Kidney (tissue), 13 donors: ENCODE measurements at regions not wholly inside any gene's neighbourhood (a gene's known extent, or its start where the extent isn't known, plus 50 kb on each side); places are given as distances from the start of the nearest gene placed in this dataset.

Experiments used
- DNase-seq, 5 donors: peaks; one replicate each; pipeline ENCODE4 v3.0.0-alpha.2; 2013 to 2020
- FAIRE-seq: peaks from 2 replicates; lab custom pipeline; 2012; peaks lifted over from hg19 to GRCh38; lab: Jason Lieb, UNC
- H3K27ac ChIP-seq, 2 donors: one replicate each; pipeline ENCODE4 v1.7.0; 2013; ENCODE audit warnings: low read depth in 2 of 2, low read length in 2 of 2, inconsistent platforms in 1 of 2
- H3K27me3 ChIP-seq: one replicate; pipeline ENCODE4 v1.7.1; 2013; ENCODE audit warnings: low read length, inconsistent platforms; ENCODE audit not compliant: control insufficient read depth, insufficient read depth
- H3K36me3 ChIP-seq, 3 donors: one replicate each; pipeline versions ENCODE4 v1.7.0 to v1.7.1; 2013; ENCODE audit warnings: low read length in 3 of 3, control low read depth in 1 of 3, inconsistent platforms in 1 of 3; ENCODE audit not compliant: insufficient read depth in 3 of 3, control insufficient read depth in 2 of 3
- H3K4me1 ChIP-seq, 3 donors: one replicate each; pipeline versions ENCODE4 v1.7.0 to v1.7.1; 2013; ENCODE audit warnings: low read length in 3 of 3, inconsistent platforms in 1 of 3, low read depth in 1 of 3; ENCODE audit not compliant: control insufficient read depth in 2 of 3, insufficient read depth in 2 of 3
- H3K4me3 ChIP-seq, 3 donors: one replicate each; pipeline versions ENCODE4 v1.7.0 to v1.8.1; 2013; ENCODE audit warnings: low read length in 3 of 3, control low read depth in 1 of 3, inconsistent platforms in 1 of 3
- H3K9ac ChIP-seq, 3 donors: one replicate each; pipeline versions ENCODE4 v1.7.0 to v1.7.1; 2013; ENCODE audit warnings: low read length in 3 of 3, control low read depth in 1 of 3, inconsistent platforms in 1 of 3
- H3K9me3 ChIP-seq, 3 donors: one replicate each; pipeline versions ENCODE4 v1.7.0 to v1.7.1; 2013; ENCODE audit warnings: low read length in 3 of 3, control low read depth in 1 of 3, inconsistent platforms in 1 of 3; ENCODE audit not compliant: control insufficient read depth in 2 of 3, insufficient read depth in 1 of 3
- CTCF ChIP-seq: IDR thresholded peaks from 3 replicates; pipeline ENCODE4 v1.5.1; 2012; ENCODE audit warnings: mild to moderate bottlenecking, moderate library complexity, borderline replicate concordance; ENCODE audit not compliant: insufficient read depth; ENCODE audit errors: extremely low read depth
- intact Hi-C: fragments of 100-400 bp; cut with DNase I; formaldehyde crosslinking; loops from one replicate; pipeline ENCODE4 v1.11.1; 2022
- donor health status: control.
- donor health status: control.
- donor health status: control.
- donor health status: control.
- donor health status: control.
- donor health status: DM: yes; HTN: yes; CAD: no.
- donor health status: Normal renal cell carcinoma (clear cell type).

- FAIRE-seq, result no peak
- H3K9me3 ChIP-seq, result no peaks in the 10 kb centered on the region
- intact Hi-C loops, result no loop called here
- H3K9ac ChIP-seq, result no peak overlapping the region
- H3K36me3 ChIP-seq, result no peaks in the 10 kb centered on the region
- H3K4me1 ChIP-seq, result no peaks in the 10 kb centered on the region
- TF ChIP-seq CTCF, result no peak
- no peak overlapping the region for H3K27ac ChIP-seq
- no peak for DNase-seq
- no peak overlapping the region for H3K4me3 ChIP-seq
- H3K27me3 ChIP-seq, result no peaks in the 10 kb centered on the region
These were observed 52.7 kb upstream of the NCK2 start for GRCh38 chr2:105691947-105692390.

- Histone ChIP-seq H3K4me1 (no peaks in the 10 kb centered on the region), H3K4me3 (no peak overlapping the region), H3K27me3 (no peaks in the 10 kb centered on the region), H3K9me3 (no peaks in the 10 kb centered on the region), H3K9ac (no peak overlapping the region), H3K27ac (no peak overlapping the region), H3K36me3 (no peaks in the 10 kb centered on the region)
- TF ChIP-seq CTCF, result no peak
- no peak for FAIRE-seq
- DNase-seq, result no peak
- intact Hi-C loops, result no loop called here
These were observed 54.1 kb upstream of the NCK2 start for GRCh38 chr2:105690566-105690965.

GRCh38 chr2:105689484-105689883, 55.2 kb upstream of the NCK2 start:
- no peak overlapping the region for H3K27ac ChIP-seq
- no peak for FAIRE-seq
- TF ChIP-seq CTCF, result no peak
- no peak overlapping the region for H3K9ac ChIP-seq
- no peak overlapping the region for H3K4me3 ChIP-seq
- H3K4me1 ChIP-seq, result no peaks in the 10 kb centered on the region
- no peaks in the 10 kb centered on the region for H3K36me3 ChIP-seq
- intact Hi-C loops, result no loop called here
- DNase-seq, result no peak
- no peaks in the 10 kb centered on the region for H3K9me3 ChIP-seq
- no peaks in the 10 kb centered on the region for H3K27me3 ChIP-seq

DNA sequence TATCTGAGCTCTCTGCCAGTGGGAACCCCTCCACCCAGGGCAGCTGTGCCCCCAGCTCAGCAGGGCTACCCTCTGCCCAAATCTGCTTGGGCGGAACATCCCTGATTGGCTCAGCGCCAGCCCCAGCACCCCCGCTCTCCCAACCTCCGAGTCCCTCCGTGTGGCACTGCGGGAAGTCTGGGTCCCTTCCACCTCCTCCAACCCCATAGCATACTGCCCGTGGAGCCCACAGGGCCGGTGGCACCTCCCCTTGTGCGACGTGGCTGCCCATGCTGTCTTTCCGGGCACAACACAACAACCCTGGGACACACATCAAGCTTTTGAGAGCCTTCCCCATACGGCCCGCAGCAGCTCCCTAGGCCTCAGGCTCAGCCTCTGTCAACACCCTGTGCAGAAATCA, 55.8 kb upstream of the NCK2 start:
- DNase-seq, result no peak
- intact Hi-C loops, result no loop called here
- FAIRE-seq, result no peak
- Histone ChIP-seq H3K36me3 (no peaks in the 10 kb centered on the region), H3K9me3 (no peaks in the 10 kb centered on the region), H3K4me1 (no peaks in the 10 kb centered on the region), H3K27me3 (no peaks in the 10 kb centered on the region), H3K9ac (no peak overlapping the region), H3K4me3 (no peak overlapping the region), H3K27ac (no peak overlapping the region)
- TF ChIP-seq CTCF, result no peak
